SIG-M5 treated with dmso at 0.1 percent for 504 hours (cell line): ENCODE measurements at regions not wholly inside any gene's neighbourhood (a gene's known extent, or its start where the extent isn't known, plus 50 kb on each side); places are given as distances from the start of the nearest gene placed in this dataset.
"Not testable (repeated sequence)": the region's sequence is repeated elsewhere in the genome, so short reads cannot be mapped to it uniquely, and the experiment has no call there.

Experiments used
- DNase-seq: peaks from one replicate; lab custom pipeline; 2025; ENCODE audit not compliant: unreplicated experiment; lab: John Stamatoyannopoulos, UW

- not testable (repeated sequence) for DNase-seq
Measured at GRCh38 chr3:75840160-75840559, 54.8 kb upstream of the ZNF717 start.

- not testable (repeated sequence) for DNase-seq
Measured at GRCh38 chr3:75850301-75851008, 65.1 kb upstream of the ZNF717 start.

- DNase-seq, result no peak
Measured at GRCh38 chr3:75863130-75863529, 77.8 kb upstream of the ZNF717 start.

- no peak for DNase-seq
Measured at GRCh38 chr3:75863878-75864277, 78.5 kb upstream of the ZNF717 start.

- not testable (repeated sequence) for DNase-seq
Measured at GRCh38 chr3:75883719-75884118, 98.4 kb upstream of the ZNF717 start.

GRCh38 chr3:75886971-75887526, 101.7 kb upstream of the ZNF717 start:
- no peak for DNase-seq

- no peak for DNase-seq
Measured at GRCh38 chr3:75894234-75894633, 108.9 kb upstream of the ZNF717 start.

- DNase-seq, result no peak
Measured at GRCh38 chr3:75896265-75896664, 110.9 kb upstream of the ZNF717 start.

- DNase-seq, result not testable (repeated sequence)
Measured at GRCh38 chr3:75901446-75901845, 116.1 kb upstream of the ZNF717 start.

GRCh38 chr3:75906555-75907112, 121.3 kb upstream of the ZNF717 start:
- no peak for DNase-seq

- no peak for DNase-seq
Measured at GRCh38 chr3:75913800-75914350, 128.5 kb upstream of the ZNF717 start.

GRCh38 chr3:75914741-75915140, 129.4 kb upstream of the ZNF717 start:
- DNase-seq, result not testable (repeated sequence)

- DNase-seq, result no peak
Measured at GRCh38 chr3:75938921-75939320, 153.6 kb upstream of the ZNF717 start.

- DNase-seq, result no peak
Measured at GRCh38 chr3:75951941-75952340, 166.6 kb upstream of the ZNF717 start.

- DNase-seq, result not testable (repeated sequence)
Measured at GRCh38 chr3:75960031-75960430, 174.7 kb upstream of the ZNF717 start.

- DNase-seq, result not testable (repeated sequence)
Measured at GRCh38 chr3:75962054-75962453, 176.7 kb upstream of the ZNF717 start.

GRCh38 chr3:75967071-75967470, 181.7 kb upstream of the ZNF717 start:
- no peak for DNase-seq

- DNase-seq, result no peak
Measured at GRCh38 chr3:75978686-75979085, 193.3 kb upstream of the ZNF717 start.

GRCh38 chr3:75981401-75981800, 196.1 kb upstream of the ZNF717 start:
- no peak for DNase-seq

- no peak for DNase-seq
Measured at GRCh38 chr3:75982151-75982550, 196.8 kb upstream of the ZNF717 start.

- DNase-seq, result no peak
Measured at GRCh38 chr3:75983111-75983510, 197.8 kb upstream of the ZNF717 start.

- no peak for DNase-seq
Measured at GRCh38 chr3:75983609-75984290, 198.4 kb upstream of the ZNF717 start.
